ENCODE measurements at regions not wholly inside any gene's neighbourhood (a gene's known extent, or its start where the extent isn't known, plus 50 kb on each side); places are given as distances from the start of the nearest gene placed in this dataset.

GRCh38 chr10:108254089-108254488, 1089.6 kb upstream of the SORCS1 start:
- Histone ChIP-seq H3K36me3 (ENCODE audit: control insufficient read depth, insufficient read depth, low read length) (no peaks in the 10 kb centered on the region), H3K4me3 (ENCODE audit: extremely low read depth, insufficient read depth, low read length, poor library complexity, severe bottlenecking) (no peak overlapping the region), H3K4me1 (ENCODE audit: control insufficient read depth, insufficient read depth, low read length, poor library complexity, severe bottlenecking) (no peaks in the 10 kb centered on the region), H3K9me3 (ENCODE audit: control insufficient read depth, low read length) (peaks cover 5% of the 10 kb centered on the region), H3K27ac (ENCODE audit: low read depth, low read length, severe bottlenecking) (no peak overlapping the region)
- no CpG with 5 or more reads among the region's 1 CpG for WGBS, 2 experiments (ENCODE audit: insufficient coverage in 2 of 2)

GRCh38 chr10:108252771-108253170, 1088.3 kb upstream of the SORCS1 start:
- Histone ChIP-seq H3K9me3 (ENCODE audit: control insufficient read depth, low read length) (peaks cover 5% of the 10 kb centered on the region), H3K27ac (ENCODE audit: low read depth, low read length, severe bottlenecking) (no peak overlapping the region), H3K4me1 (ENCODE audit: control insufficient read depth, insufficient read depth, low read length, poor library complexity, severe bottlenecking) (no peaks in the 10 kb centered on the region), H3K4me3 (ENCODE audit: extremely low read depth, insufficient read depth, low read length, poor library complexity, severe bottlenecking) (no peak overlapping the region), H3K36me3 (ENCODE audit: control insufficient read depth, insufficient read depth, low read length) (no peaks in the 10 kb centered on the region)

GRCh38 chr10:108250936-108251620, 1086.6 kb upstream of the SORCS1 start:
- no peaks in the 10 kb centered on the region for H3K36me3 ChIP-seq (ENCODE audit: control insufficient read depth, insufficient read depth, low read length)
- no peaks in the 10 kb centered on the region for H3K4me1 ChIP-seq (ENCODE audit: control insufficient read depth, insufficient read depth, low read length, poor library complexity, severe bottlenecking)
- H3K4me3 ChIP-seq (ENCODE audit: extremely low read depth, insufficient read depth, low read length, poor library complexity, severe bottlenecking) = no peak overlapping the region
- no peak overlapping the region for H3K27ac ChIP-seq (ENCODE audit: low read depth, low read length, severe bottlenecking)
- WGBS, 2 experiments (ENCODE audit: insufficient coverage in 2 of 2) = 100% methylated on average over 1 to 3 of the region's 4 CpGs
- H3K9me3 ChIP-seq (ENCODE audit: control insufficient read depth, low read length) = peaks cover 8% of the 10 kb centered on the region

GRCh38 chr10:108249940-108250339, 1085.4 kb upstream of the SORCS1 start:
- H3K9me3 ChIP-seq (ENCODE audit: control insufficient read depth, low read length) = peaks cover 17% of the 10 kb centered on the region
- 85 to 96% methylated on average over 2 to 3 of the region's 3 CpGs for WGBS, 2 experiments (ENCODE audit: insufficient coverage in 2 of 2)
- H3K36me3 ChIP-seq (ENCODE audit: control insufficient read depth, insufficient read depth, low read length) = no peaks in the 10 kb centered on the region
- no peak overlapping the region for H3K4me3 ChIP-seq (ENCODE audit: extremely low read depth, insufficient read depth, low read length, poor library complexity, severe bottlenecking)
- no peak overlapping the region for H3K27ac ChIP-seq (ENCODE audit: low read depth, low read length, severe bottlenecking)
- no peaks in the 10 kb centered on the region for H3K4me1 ChIP-seq (ENCODE audit: control insufficient read depth, insufficient read depth, low read length, poor library complexity, severe bottlenecking)

GRCh38 chr10:108244443-108245228, 1080.1 kb upstream of the SORCS1 start:
- H3K4me3 ChIP-seq (ENCODE audit: extremely low read depth, insufficient read depth, low read length, poor library complexity, severe bottlenecking) = no peak overlapping the region
- no peaks in the 10 kb centered on the region for H3K4me1 ChIP-seq (ENCODE audit: control insufficient read depth, insufficient read depth, low read length, poor library complexity, severe bottlenecking)
- peaks cover 30% of the 10 kb centered on the region for H3K9me3 ChIP-seq (ENCODE audit: control insufficient read depth, low read length)
- WGBS, 2 experiments (ENCODE audit: insufficient coverage in 2 of 2) = 82 to 86% methylated on average over 7 to 8 of the region's 9 CpGs
- no peak overlapping the region for H3K27ac ChIP-seq (ENCODE audit: low read depth, low read length, severe bottlenecking)
- H3K36me3 ChIP-seq (ENCODE audit: control insufficient read depth, insufficient read depth, low read length) = no peaks in the 10 kb centered on the region

- WGBS, 2 experiments (ENCODE audit: insufficient coverage in 2 of 2) = 100% methylated on average over 1 of the region's 1 CpG; no CpG with 5 or more reads in 1 of the 2 experiments
- Histone ChIP-seq H3K36me3 (ENCODE audit: control insufficient read depth, insufficient read depth, low read length) (no peaks in the 10 kb centered on the region), H3K4me1 (ENCODE audit: control insufficient read depth, insufficient read depth, low read length, poor library complexity, severe bottlenecking) (no peaks in the 10 kb centered on the region), H3K9me3 (ENCODE audit: control insufficient read depth, low read length) (peaks cover 23% of the 10 kb centered on the region), H3K4me3 (ENCODE audit: extremely low read depth, insufficient read depth, low read length, poor library complexity, severe bottlenecking) (no peak overlapping the region), H3K27ac (ENCODE audit: low read depth, low read length, severe bottlenecking) (no peak overlapping the region)
These were observed 1076.7 kb upstream of the SORCS1 start for GRCh38 chr10:108241166-108241565.

GRCh38 chr10:108238261-108238660, 1073.8 kb upstream of the SORCS1 start:
- no peaks in the 10 kb centered on the region for H3K4me1 ChIP-seq (ENCODE audit: control insufficient read depth, insufficient read depth, low read length, poor library complexity, severe bottlenecking)
- WGBS, 2 experiments (ENCODE audit: insufficient coverage in 2 of 2) = 40 to 80% methylated on average over 1 of the region's 1 CpG
- H3K9me3 ChIP-seq (ENCODE audit: control insufficient read depth, low read length) = no peaks in the 10 kb centered on the region
- H3K4me3 ChIP-seq (ENCODE audit: extremely low read depth, insufficient read depth, low read length, poor library complexity, severe bottlenecking) = no peak overlapping the region
- no peaks in the 10 kb centered on the region for H3K36me3 ChIP-seq (ENCODE audit: control insufficient read depth, insufficient read depth, low read length)
- no peak overlapping the region for H3K27ac ChIP-seq (ENCODE audit: low read depth, low read length, severe bottlenecking)

- no peak overlapping the region for H3K4me3 ChIP-seq (ENCODE audit: extremely low read depth, insufficient read depth, low read length, poor library complexity, severe bottlenecking)
- no peaks in the 10 kb centered on the region for H3K36me3 ChIP-seq (ENCODE audit: control insufficient read depth, insufficient read depth, low read length)
- WGBS, 2 experiments (ENCODE audit: insufficient coverage in 2 of 2) = 100% methylated on average over 1 of the region's 5 CpGs; no CpG with 5 or more reads in 1 of the 2 experiments
- no peaks in the 10 kb centered on the region for H3K4me1 ChIP-seq (ENCODE audit: control insufficient read depth, insufficient read depth, low read length, poor library complexity, severe bottlenecking)
- H3K9me3 ChIP-seq (ENCODE audit: control insufficient read depth, low read length) = no peaks in the 10 kb centered on the region
- H3K27ac ChIP-seq (ENCODE audit: low read depth, low read length, severe bottlenecking) = no peak overlapping the region
These were observed 1066.1 kb upstream of the SORCS1 start for GRCh38 chr10:108230478-108231170.

GRCh38 chr10:108208732-108209131, 1044.2 kb upstream of the SORCS1 start:
- no CpG with 5 or more reads among the region's 2 CpGs for WGBS, 2 experiments (ENCODE audit: insufficient coverage in 2 of 2)
- H3K9me3 ChIP-seq (ENCODE audit: control insufficient read depth, low read length) = no peaks in the 10 kb centered on the region

GRCh38 chr10:108208038-108208437, 1043.5 kb upstream of the SORCS1 start:
- Histone ChIP-seq H3K9me3 (ENCODE audit: control insufficient read depth, low read length) (no peaks in the 10 kb centered on the region), H3K27ac (ENCODE audit: low read depth, low read length, severe bottlenecking) (no peak overlapping the region), H3K4me3 (ENCODE audit: extremely low read depth, insufficient read depth, low read length, poor library complexity, severe bottlenecking) (no peak overlapping the region), H3K36me3 (ENCODE audit: control insufficient read depth, insufficient read depth, low read length) (no peaks in the 10 kb centered on the region), H3K4me1 (ENCODE audit: control insufficient read depth, insufficient read depth, low read length, poor library complexity, severe bottlenecking) (no peaks in the 10 kb centered on the region)
- WGBS, 2 experiments (ENCODE audit: insufficient coverage in 2 of 2) = 100% methylated on average over 1 of the region's 3 CpGs

More at GRCh38 chr10:108208732-108209131, 1044.2 kb upstream of the SORCS1 start:
- no peaks in the 10 kb centered on the region for H3K36me3 ChIP-seq (ENCODE audit: control insufficient read depth, insufficient read depth, low read length)
- H3K27ac ChIP-seq (ENCODE audit: low read depth, low read length, severe bottlenecking) = no peak overlapping the region
- H3K4me3 ChIP-seq (ENCODE audit: extremely low read depth, insufficient read depth, low read length, poor library complexity, severe bottlenecking) = no peak overlapping the region
- no peaks in the 10 kb centered on the region for H3K4me1 ChIP-seq (ENCODE audit: control insufficient read depth, insufficient read depth, low read length, poor library complexity, severe bottlenecking)

All from mesodermal cell (in vitro differentiated cells).